HG02588 (cell line): ENCODE measurements at regions not wholly inside any gene's neighbourhood (a gene's known extent, or its start where the extent isn't known, plus 50 kb on each side); places are given as distances from the start of the nearest gene placed in this dataset.

Experiments
- ATAC-seq: cut with Tn5 transposase; IDR thresholded peaks from one replicate; pipeline ENCODE4 v1.9.1; 2021; ENCODE audit warnings: mild to moderate bottlenecking, moderate library complexity; ENCODE audit not compliant: unreplicated experiment

GRCh38 chr4:149296503-149296902, 519.1 kb downstream of the IQCM start:
- ATAC-seq, result no peak

DNA sequence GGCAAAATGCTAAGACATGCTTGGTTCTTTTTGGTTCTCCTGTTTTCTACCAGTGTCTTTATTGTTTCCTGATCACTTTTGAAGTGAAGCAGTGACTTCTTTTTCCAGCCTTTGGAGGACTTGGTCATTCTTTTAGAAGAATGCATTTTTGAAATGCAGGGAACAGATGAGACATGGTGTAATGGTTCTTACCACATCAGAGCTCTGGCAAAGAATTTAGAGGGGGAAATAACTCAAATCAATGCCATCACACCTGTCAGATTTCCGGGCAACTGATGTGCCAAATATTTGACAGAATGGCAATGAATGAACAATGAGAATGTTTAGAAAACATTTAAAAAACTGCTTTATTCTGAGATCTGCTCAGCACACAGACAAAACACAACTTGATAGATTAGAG, 519.6 kb downstream of the IQCM start:
- ATAC-seq, result no peak

- no peak for ATAC-seq
These were observed 521.0 kb downstream of the IQCM start for GRCh38 chr4:149294601-149295000.

GRCh38 chr4:149293046-149293649, 522.5 kb downstream of the IQCM start:
- ATAC-seq, result no peak

DNA sequence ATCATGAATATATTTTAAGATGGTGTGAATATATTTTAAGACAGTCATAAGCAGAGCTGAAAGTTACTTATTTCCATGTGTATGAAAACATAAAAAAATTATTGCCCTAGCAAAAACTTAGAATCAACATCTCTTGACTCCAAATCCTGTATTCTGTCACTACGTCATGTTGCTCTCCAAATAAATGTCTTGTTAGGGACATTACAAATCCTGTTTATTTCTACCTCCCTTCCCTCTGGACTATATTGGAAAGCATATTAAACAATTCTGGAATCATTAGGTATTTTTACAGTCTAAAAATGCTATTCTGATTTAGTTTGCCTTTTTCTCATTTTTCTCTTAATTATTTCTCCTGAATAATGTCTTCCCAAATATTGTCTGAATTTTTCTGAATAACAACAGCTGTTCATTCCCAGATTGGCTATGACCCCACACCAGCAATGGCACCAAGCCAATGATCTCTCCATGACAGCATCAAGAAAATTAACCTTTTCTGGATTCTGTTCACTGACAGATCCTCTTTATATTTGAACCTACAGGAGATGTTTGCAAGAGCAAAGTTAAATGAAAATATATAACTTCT, 523.1 kb downstream of the IQCM start:
- no peak for ATAC-seq

DNA sequence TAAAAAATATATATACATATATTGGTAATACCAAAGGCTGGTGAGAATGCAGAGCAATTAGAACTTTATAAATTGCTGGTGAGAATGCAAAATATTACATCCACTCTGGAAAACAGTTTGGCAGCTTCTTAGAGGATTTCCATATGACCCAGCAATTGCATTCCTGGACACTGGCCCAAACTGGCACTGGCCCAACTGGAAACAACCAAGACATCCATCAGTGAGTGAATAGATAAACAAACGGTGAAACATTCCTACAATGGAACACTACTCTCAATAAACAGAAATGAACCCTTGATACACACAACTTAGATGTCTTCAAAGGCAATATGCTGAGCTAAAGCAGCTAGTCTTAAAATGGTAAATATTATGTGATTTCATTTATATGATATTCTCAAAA, 524.2 kb downstream of the IQCM start:
- no peak for ATAC-seq

DNA sequence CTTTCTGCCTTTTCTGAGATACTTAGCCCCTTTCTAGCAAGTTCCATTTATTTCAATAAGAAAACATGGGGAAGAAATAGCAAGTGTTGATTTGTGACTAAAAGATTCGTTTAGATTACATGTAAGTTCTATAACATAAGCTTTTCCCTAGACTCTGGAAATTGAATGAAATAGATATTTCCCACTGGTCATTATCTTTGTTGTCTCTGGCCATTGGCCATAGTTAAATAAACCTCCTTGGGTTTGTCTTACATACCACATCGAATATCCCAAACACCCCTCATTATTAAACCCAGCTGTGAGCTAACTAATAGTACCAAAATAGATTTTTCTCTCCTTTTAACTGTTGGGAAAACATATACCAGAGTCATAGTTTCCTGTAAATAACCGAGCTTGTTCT, 534.8 kb downstream of the IQCM start:
- ATAC-seq, result no peak

- no peak for ATAC-seq
These were observed 535.9 kb downstream of the IQCM start for GRCh38 chr4:149279776-149280175.

DNA sequence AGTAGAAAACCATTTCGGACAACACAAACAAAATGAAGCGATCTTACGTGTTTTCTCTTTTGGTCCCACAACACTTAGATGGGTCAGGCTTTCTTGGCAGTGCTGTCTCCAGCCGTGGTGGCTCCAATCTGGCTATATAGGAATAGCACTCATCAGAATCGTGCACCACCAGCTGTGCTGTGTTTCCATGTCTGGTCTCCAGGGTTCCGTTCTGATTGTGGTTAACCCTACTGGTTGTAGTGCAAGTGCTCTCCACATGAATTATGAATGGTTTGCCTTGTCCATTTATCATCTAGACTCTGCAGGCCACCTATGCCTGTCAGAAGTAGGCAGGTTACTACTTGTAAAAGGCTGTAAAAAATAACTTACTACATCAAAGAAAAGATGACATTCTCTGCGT, 536.3 kb downstream of the IQCM start:
- no peak for ATAC-seq

- ATAC-seq, result no peak
These were observed 537.9 kb downstream of the IQCM start for GRCh38 chr4:149277705-149278104.

DNA sequence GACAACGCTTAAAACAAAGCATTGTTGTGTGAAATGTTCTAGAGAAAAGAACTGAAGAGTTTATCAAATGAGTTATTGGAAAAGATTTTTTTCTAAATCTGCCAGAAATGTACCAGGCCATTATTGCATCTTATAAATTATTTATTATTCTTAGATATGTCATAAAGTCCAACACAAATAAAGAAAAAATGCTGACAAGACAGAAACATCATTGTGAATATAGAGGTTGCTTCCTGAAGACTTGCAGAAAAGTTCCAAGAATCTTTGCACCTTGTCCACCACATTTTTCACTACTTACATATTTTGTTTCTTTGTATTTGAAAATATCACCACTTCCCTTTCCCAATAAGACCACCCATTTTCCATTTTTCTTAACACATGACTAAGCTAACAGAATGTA, 545.8 kb downstream of the IQCM start:
- no peak for ATAC-seq

GRCh38 chr4:149266301-149266700, 549.3 kb downstream of the IQCM start:
- ATAC-seq, result no peak

DNA sequence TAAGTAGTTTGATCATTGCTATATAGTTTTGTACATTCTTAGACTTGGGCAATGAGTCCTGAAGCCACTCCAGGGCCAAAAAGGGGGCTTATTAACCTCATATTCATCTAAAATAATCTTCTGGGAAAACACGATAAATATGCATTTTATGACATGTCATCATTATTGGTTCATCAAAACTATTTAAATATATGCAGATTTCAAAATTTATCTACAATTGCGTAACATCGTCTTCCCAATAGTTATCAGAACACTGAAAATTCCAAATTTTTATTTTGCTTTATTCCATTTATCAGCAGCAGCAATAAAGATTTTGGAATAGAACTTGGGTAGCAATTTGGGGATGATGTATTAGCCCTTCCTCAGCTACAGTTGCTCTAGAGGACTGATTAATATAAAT, 550.0 kb downstream of the IQCM start:
- ATAC-seq, result no peak

GRCh38 chr4:149264093-149264733, 551.4 kb downstream of the IQCM start:
- ATAC-seq, result peak; percentile 92

GRCh38 chr4:149248191-149248764, 567.4 kb downstream of the IQCM start:
- no peak for ATAC-seq

DNA sequence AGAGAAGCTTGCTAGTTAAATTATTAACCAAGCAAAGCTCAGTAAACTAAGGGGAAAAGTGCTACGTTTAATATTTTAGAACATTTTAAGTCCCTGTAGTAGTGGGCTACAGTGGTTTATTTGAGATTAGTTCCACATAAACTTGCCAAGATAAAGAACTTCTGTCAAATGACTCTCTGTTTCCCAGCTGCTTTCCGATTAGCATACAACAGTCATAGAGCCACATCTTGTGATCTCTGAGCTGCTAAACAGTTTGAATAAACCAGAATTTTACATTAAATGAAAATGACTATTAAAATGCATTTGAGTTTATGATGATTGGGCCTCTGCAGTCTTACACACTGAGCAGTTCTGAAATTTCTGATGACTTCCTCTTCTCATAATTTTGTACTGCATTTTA, 568.5 kb downstream of the IQCM start:
- ATAC-seq, result no peak

DNA sequence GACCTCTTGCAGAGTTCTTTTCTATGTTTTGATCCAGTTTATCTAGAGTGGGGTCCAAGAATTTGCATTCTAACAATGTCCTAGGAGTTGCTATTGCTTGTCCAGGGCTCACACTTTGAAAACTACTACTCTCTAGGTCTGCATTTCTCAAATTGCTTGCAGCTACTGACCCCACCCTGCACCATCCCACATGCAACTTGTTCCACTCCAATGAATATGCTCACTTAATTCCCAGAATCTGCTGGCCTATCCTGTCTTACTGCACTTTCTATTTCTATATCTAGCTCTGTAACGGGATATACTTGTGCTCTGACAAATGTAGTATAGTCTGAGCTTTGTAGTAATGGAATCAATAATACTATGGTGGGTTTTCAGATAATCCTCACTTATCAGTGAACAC, 570.3 kb downstream of the IQCM start:
- no peak for ATAC-seq

- ATAC-seq, result no peak
These were observed 577.5 kb downstream of the IQCM start for GRCh38 chr4:149238097-149238496.

- ATAC-seq, result no peak
These were observed 580.8 kb downstream of the IQCM start for GRCh38 chr4:149234798-149235197.

GRCh38 chr4:149223659-149224058, 592.0 kb downstream of the IQCM start:
- no peak for ATAC-seq

DNA sequence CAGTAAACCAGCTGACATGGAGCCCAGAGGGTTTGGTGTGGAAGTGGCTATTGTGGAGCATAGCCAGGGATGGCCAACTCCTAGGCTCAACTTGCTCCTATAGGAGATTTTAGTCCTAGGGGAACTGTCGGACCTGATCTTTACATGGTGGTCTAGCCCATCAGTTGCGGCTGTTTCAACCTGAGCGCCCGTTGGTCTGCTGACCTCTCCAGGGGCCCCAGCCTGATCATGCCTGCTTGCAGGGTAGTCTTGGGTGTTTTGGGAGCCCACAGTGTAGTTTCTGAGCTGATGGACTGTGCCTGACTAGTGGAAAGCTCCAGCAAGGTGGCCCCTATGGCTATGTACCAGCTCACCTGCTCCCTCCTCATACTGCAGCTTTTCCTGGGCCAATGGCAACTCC, 597.0 kb downstream of the IQCM start:
- ATAC-seq, result no peak

DNA sequence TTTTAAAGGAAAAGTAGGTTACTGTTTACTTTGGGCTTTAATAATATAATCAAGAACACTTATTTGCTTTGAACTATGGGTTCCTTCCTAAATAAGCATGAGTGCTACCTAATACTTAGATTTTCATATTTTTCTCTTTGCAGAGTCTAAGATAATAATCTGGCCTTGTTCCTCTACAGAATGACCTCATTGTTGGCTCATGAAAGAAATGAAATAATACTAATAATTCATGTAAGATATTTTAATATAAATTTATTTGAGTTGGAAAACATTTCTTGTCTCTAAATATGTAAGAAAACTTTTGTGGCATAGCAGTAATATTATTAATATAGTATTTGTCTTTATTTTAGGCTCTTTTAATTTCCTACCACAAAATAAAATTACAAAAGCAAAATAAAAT, 601.3 kb downstream of the IQCM start:
- ATAC-seq, result no peak
